Activated B cell treated with CpG ODN at 0.5 μM for 24 hours (primary cell): ENCODE measurements at regions not wholly inside any gene's neighbourhood (a gene's known extent, or its start where the extent isn't known, plus 50 kb on each side); places are given as distances from the start of the nearest gene placed in this dataset.

Experiments used
- ATAC-seq: fragments of 200-7000 bp; cut with Tn5 transposase; one replicate; pipeline ENCODE4 v1.10.0; 2021; ENCODE audit warnings: low read depth, mild to moderate bottlenecking, moderate library complexity
- CTCF ChIA-PET: fragments of 350-600 bp; sonication (Branson Sonifier 250); formaldehyde crosslinking; loops from one replicate; lab custom pipeline; 2021; ENCODE audit warnings: antibody characterized with exemption; lab: Charles Lee
- POLR2A ChIA-PET: fragments of 350-600 bp; sonication (Branson Sonifier 250); formaldehyde crosslinking; loops from one replicate; lab custom pipeline; 2021; ENCODE audit warnings: antibody characterized with exemption; lab: Charles Lee
- DNase-seq: peaks from one replicate; pipeline ENCODE4 v3.0.0; 2022
- H3K27ac Mint-ChIP-seq: one replicate; pipeline ENCODE4 v1.8.0; 2020; ENCODE audit warnings: mixed read lengths
- H3K27me3 Mint-ChIP-seq: one replicate; pipeline ENCODE4 v1.8.0; 2021; ENCODE audit warnings: mixed read lengths
- H3K36me3 Mint-ChIP-seq: one replicate; pipeline ENCODE4 v1.8.0; 2021; ENCODE audit warnings: low read depth, mixed read lengths
- H3K4me1 Mint-ChIP-seq: one replicate; pipeline ENCODE4 v1.8.0; 2021; ENCODE audit warnings: mixed read lengths
- H3K4me3 Mint-ChIP-seq: one replicate; pipeline ENCODE4 v1.8.0; 2020; ENCODE audit warnings: mild to moderate bottlenecking, mixed read lengths
- H3K9me3 Mint-ChIP-seq: one replicate; pipeline ENCODE4 v1.8.0; 2020; ENCODE audit warnings: mixed read lengths
- CTCF ChIP-seq: fragments of 200-600 bp; IDR thresholded peaks from one replicate; pipeline ENCODE4 v1.8.0; 2022; ENCODE audit warnings: antibody characterized with exemption, mild to moderate bottlenecking
- intact Hi-C: fragments of 100-400 bp; cut with micrococcal nuclease; formaldehyde crosslinking; loops from one replicate; pipeline ENCODE4 v1.15.1; 2024

DNA sequence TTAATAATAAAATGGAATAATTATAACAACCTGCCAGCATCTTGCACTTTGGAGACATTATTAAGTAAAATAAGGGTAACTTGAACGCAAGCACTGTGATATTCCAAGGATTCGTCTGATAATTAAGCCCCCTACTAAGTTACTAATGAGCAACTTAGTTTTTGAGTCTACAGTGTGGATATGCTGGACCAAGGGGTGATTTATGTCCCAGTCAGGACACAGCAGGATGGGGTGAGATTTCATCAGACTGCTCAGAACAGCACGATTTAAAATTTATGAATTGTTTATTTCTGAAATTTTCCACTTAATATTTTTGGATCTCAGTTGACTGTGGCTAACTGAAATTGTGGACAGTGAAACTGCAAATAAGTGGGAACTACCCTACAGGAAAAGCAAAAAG is 182.8 kb upstream of the PHF14 start:
- TF ChIP-seq CTCF: no peak
- DNase-seq (no peak), ATAC-seq (no peak)
- Mint-ChIP-seq H3K4me3 (no peak overlapping the region), H3K27me3 (no peaks in the 10 kb centered on the region), H3K36me3 (no peaks in the 10 kb centered on the region), H3K9me3 (no peaks in the 10 kb centered on the region), H3K27ac (no peak overlapping the region), H3K4me1 (no peaks in the 10 kb centered on the region)
- intact Hi-C loops: no loop called here
- CTCF ChIA-PET: no interaction called here
- POLR2A ChIA-PET: no interaction called here

GRCh38 chr7:10793995-10794775 is 179.5 kb upstream of the PHF14 start:
- H3K4me3 Mint-ChIP-seq: no peak overlapping the region
- no peaks in the 10 kb centered on the region for H3K27me3 Mint-ChIP-seq

GRCh38 chr7:10797157-10797556 is 176.5 kb upstream of the PHF14 start:
- H3K27me3 Mint-ChIP-seq: no peaks in the 10 kb centered on the region
- H3K4me3 Mint-ChIP-seq: no peak overlapping the region
- H3K9me3 Mint-ChIP-seq: no peaks in the 10 kb centered on the region
- CTCF ChIA-PET: no interaction called here
- POLR2A ChIA-PET: no interaction called here
- intact Hi-C loops: no loop called here
- no peak overlapping the region for H3K27ac Mint-ChIP-seq
- no peak for TF ChIP-seq CTCF
- no peaks in the 10 kb centered on the region for H3K4me1 Mint-ChIP-seq
- DNase-seq (no peak), ATAC-seq (no peak)
- no peaks in the 10 kb centered on the region for H3K36me3 Mint-ChIP-seq

More at GRCh38 chr7:10793995-10794775, 179.5 kb upstream of the PHF14 start:
- no peak for DNase-seq
- Mint-ChIP-seq H3K4me1 (no peaks in the 10 kb centered on the region), H3K27ac (no peak overlapping the region), H3K9me3 (no peaks in the 10 kb centered on the region), H3K36me3 (no peaks in the 10 kb centered on the region)
- CTCF ChIA-PET: no interaction called here
- no peak for TF ChIP-seq CTCF
- ATAC-seq: no peak
- POLR2A ChIA-PET: no interaction called here
- intact Hi-C loops: no loop called here

GRCh38 chr7:10798044-10798443 is 175.6 kb upstream of the PHF14 start:
- Mint-ChIP-seq H3K27ac (no peak overlapping the region), H3K9me3 (no peaks in the 10 kb centered on the region), H3K36me3 (no peaks in the 10 kb centered on the region), H3K4me1 (no peaks in the 10 kb centered on the region), H3K4me3 (no peak overlapping the region), H3K27me3 (no peaks in the 10 kb centered on the region)
- no peak for TF ChIP-seq CTCF
- POLR2A ChIA-PET: no interaction called here
- DNase-seq (no peak), ATAC-seq (no peak)
- intact Hi-C loops: no loop called here
- CTCF ChIA-PET: no interaction called here

DNA sequence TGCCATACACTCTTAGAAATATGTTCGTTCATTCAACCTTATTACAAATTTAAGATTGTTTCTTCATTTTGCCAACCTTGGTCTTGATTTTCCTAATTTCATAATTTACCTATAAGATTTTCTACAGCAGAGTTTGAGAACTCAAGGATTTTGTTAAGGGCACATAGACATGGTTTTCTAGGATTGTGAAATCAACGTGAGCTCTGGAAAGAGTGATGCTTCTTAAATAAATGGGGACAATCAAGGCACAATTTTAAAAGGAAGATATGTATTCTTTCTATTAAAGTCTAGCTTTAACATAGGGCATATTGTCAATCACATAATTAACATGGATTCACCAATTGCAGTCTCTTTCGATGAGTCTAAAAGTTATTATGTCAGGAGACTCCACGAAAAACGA is 174.2 kb upstream of the PHF14 start:
- H3K27me3 Mint-ChIP-seq: no peaks in the 10 kb centered on the region
- ATAC-seq (no peak), DNase-seq (no peak)
- POLR2A ChIA-PET: no interaction called here
- CTCF ChIA-PET: no interaction called here
- no peaks in the 10 kb centered on the region for H3K9me3 Mint-ChIP-seq
- no peak for TF ChIP-seq CTCF
- H3K4me1 Mint-ChIP-seq: no peaks in the 10 kb centered on the region
- no peak overlapping the region for H3K4me3 Mint-ChIP-seq
- H3K27ac Mint-ChIP-seq: no peak overlapping the region
- intact Hi-C loops: no loop called here
- H3K36me3 Mint-ChIP-seq: no peaks in the 10 kb centered on the region
